HEK293 (cell line): ENCODE measurements at regions not wholly inside any gene's neighbourhood (a gene's known extent, or its start where the extent isn't known, plus 50 kb on each side); places are given as distances from the start of the nearest gene placed in this dataset.

ENCODE experiments used
- CTCF ChIA-PET: fragments of 350-600 bp; formaldehyde crosslinking; extraction: SDS; loops from one replicate; lab custom pipeline; 2021; ENCODE audit warnings: antibody characterized with exemption; lab: Yijun Ruan, JAX
- POLR2A ChIA-PET: fragments of 300-600 bp; formaldehyde crosslinking; extraction: SDS; loops from one replicate; lab custom pipeline; 2020; ENCODE audit warnings: antibody characterized with exemption, inconsistent platforms; lab: Yijun Ruan, JAX
- H3K27ac ChIP-seq: fragments of 200-500 bp; sonication (Bioruptor generic); 2 replicates; pipeline ENCODE4 v1.5.1; 2014; ENCODE audit warnings: low read depth, low read length, control low read depth, inconsistent platforms; ENCODE audit errors: extremely low read depth
- H3K36me3 ChIP-seq, 2 experiments: fragments of 200-500 bp in 1 of 2; sonication (Bioruptor generic) in 1 of 2; 1 replicate in 1 of 2; 2 replicates in 1 of 2; pipeline ENCODE4 v1.5.1; 2014 to 2017; ENCODE audit warnings: inconsistent platforms in 2 of 2, low read length in 2 of 2; ENCODE audit not compliant: control insufficient read depth in 2 of 2, insufficient read depth in 1 of 2
- H3K4me1 ChIP-seq: fragments of 200-500 bp; sonication (Bioruptor generic); 2 replicates; pipeline ENCODE4 v1.5.1; 2014; ENCODE audit warnings: mild to moderate bottlenecking, low read length, inconsistent platforms; ENCODE audit not compliant: control insufficient read depth, insufficient read depth
- H3K4me3 ChIP-seq: 2 replicates; pipeline ENCODE4 v1.5.1; 2011; ENCODE audit warnings: low read depth, mild to moderate bottlenecking, control low read depth, low read length, moderate library complexity
- H3K9me3 ChIP-seq: fragments of 200-500 bp; sonication (Bioruptor generic); 2 replicates; pipeline ENCODE4 v1.5.1; 2014; ENCODE audit warnings: low read depth, low read length, inconsistent platforms; ENCODE audit not compliant: control insufficient read depth, insufficient read depth
- GLIS1 ChIP-seq: fragments of 450-650 bp; formaldehyde crosslinking; IDR thresholded peaks from 2 replicates; pipeline ENCODE4 v1.5.1; 2016; ENCODE audit warnings: missing biosample characterization, missing genetic modification characterization
- HOXC10 ChIP-seq: sonication (generic); formaldehyde crosslinking; IDR thresholded peaks from 2 replicates; pipeline ENCODE4 v1.8.1; 2023; ENCODE audit warnings: mild to moderate bottlenecking, missing genetic modification reagents
- IKZF3 ChIP-seq: fragments of 450-650 bp; IDR thresholded peaks from 2 replicates; pipeline ENCODE4 v1.5.0; 2018; ENCODE audit warnings: missing biosample characterization, mild to moderate bottlenecking, missing genetic modification characterization, moderate library complexity
- KLF1 ChIP-seq: fragments of 450-650 bp; formaldehyde crosslinking; IDR thresholded peaks from 2 replicates; pipeline ENCODE4 v1.5.1; 2016; ENCODE audit warnings: missing biosample characterization, missing genetic modification characterization
- ZBTB8A ChIP-seq: fragments of 450-650 bp; formaldehyde crosslinking; IDR thresholded peaks from 2 replicates; pipeline ENCODE4 v1.5.1; 2016; ENCODE audit warnings: missing biosample characterization, missing genetic modification characterization
- ZFP69B ChIP-seq: fragments of 450-650 bp; formaldehyde crosslinking; IDR thresholded peaks from 2 replicates; pipeline ENCODE4 v1.5.1; 2016; ENCODE audit warnings: missing biosample characterization, missing genetic modification characterization
- ZNF10 ChIP-seq: fragments of 450-650 bp; formaldehyde crosslinking; IDR thresholded peaks from 2 replicates; pipeline ENCODE4 v1.5.1; 2017; ENCODE audit warnings: missing biosample characterization, missing genetic modification characterization
- ZNF114 ChIP-seq: fragments of 450-650 bp; formaldehyde crosslinking; IDR thresholded peaks from 2 replicates; pipeline ENCODE4 v1.5.0; 2017; ENCODE audit warnings: missing biosample characterization, missing genetic modification characterization
- ZNF138 ChIP-seq: fragments of 450-650 bp; formaldehyde crosslinking; IDR thresholded peaks from 2 replicates; pipeline ENCODE4 v1.5.1; 2016; ENCODE audit warnings: missing biosample characterization, missing genetic modification characterization, borderline replicate concordance
- ZNF473 ChIP-seq: fragments of 450-650 bp; formaldehyde crosslinking; IDR thresholded peaks from 2 replicates; pipeline ENCODE4 v1.5.1; 2017; ENCODE audit warnings: missing biosample characterization, missing genetic modification characterization
- ZNF501 ChIP-seq: fragments of 450-650 bp; formaldehyde crosslinking; IDR thresholded peaks from 2 replicates; pipeline ENCODE4 v1.5.1; 2016; ENCODE audit warnings: missing biosample characterization, missing genetic modification characterization
- ZNF548 ChIP-seq: fragments of 450-650 bp; formaldehyde crosslinking; IDR thresholded peaks from 2 replicates; pipeline ENCODE4 v1.5.1; 2016; ENCODE audit warnings: missing biosample characterization, missing genetic modification characterization
- ZNF549 ChIP-seq: fragments of 450-650 bp; IDR thresholded peaks from 2 replicates; pipeline ENCODE4 v1.5.1; 2018; ENCODE audit warnings: missing biosample characterization, missing genetic modification characterization, mild to moderate bottlenecking, inconsistent platforms, moderate library complexity
- ZNF561 ChIP-seq: fragments of 450-650 bp; IDR thresholded peaks from 2 replicates; pipeline ENCODE4 v1.5.1; 2018; ENCODE audit warnings: missing biosample characterization, missing genetic modification characterization, borderline replicate concordance
- ZNF585B ChIP-seq: fragments of 450-650 bp; formaldehyde crosslinking; IDR thresholded peaks from 2 replicates; pipeline ENCODE4 v1.5.1; 2016; ENCODE audit warnings: missing biosample characterization, missing genetic modification characterization
- ZNF600 ChIP-seq: fragments of 450-650 bp; formaldehyde crosslinking; IDR thresholded peaks from 2 replicates; pipeline ENCODE4 v1.5.1; 2016; ENCODE audit warnings: missing biosample characterization, missing genetic modification characterization
- ZNF843 ChIP-seq: fragments of 450-650 bp; formaldehyde crosslinking; IDR thresholded peaks from 2 replicates; pipeline ENCODE4 v1.5.1; 2016; ENCODE audit warnings: missing biosample characterization, missing genetic modification characterization
- ZSCAN23 ChIP-seq: fragments of 450-650 bp; formaldehyde crosslinking; IDR thresholded peaks from 2 replicates; pipeline ENCODE4 v1.5.1; 2016; ENCODE audit warnings: missing biosample characterization, missing genetic modification characterization
- TF ChIP-seq, protein P1 (sequence below): fragments of 450-650 bp; formaldehyde crosslinking; IDR thresholded peaks from 2 replicates; pipeline ENCODE4 v1.5.1; 2017; ENCODE audit warnings: missing biosample characterization, missing genetic modification characterization
- TF ChIP-seq, protein P2 (sequence below): fragments of 450-650 bp; formaldehyde crosslinking; IDR thresholded peaks from 2 replicates; pipeline ENCODE4 v1.5.1; 2016; ENCODE audit warnings: missing biosample characterization, missing genetic modification characterization

DNA sequence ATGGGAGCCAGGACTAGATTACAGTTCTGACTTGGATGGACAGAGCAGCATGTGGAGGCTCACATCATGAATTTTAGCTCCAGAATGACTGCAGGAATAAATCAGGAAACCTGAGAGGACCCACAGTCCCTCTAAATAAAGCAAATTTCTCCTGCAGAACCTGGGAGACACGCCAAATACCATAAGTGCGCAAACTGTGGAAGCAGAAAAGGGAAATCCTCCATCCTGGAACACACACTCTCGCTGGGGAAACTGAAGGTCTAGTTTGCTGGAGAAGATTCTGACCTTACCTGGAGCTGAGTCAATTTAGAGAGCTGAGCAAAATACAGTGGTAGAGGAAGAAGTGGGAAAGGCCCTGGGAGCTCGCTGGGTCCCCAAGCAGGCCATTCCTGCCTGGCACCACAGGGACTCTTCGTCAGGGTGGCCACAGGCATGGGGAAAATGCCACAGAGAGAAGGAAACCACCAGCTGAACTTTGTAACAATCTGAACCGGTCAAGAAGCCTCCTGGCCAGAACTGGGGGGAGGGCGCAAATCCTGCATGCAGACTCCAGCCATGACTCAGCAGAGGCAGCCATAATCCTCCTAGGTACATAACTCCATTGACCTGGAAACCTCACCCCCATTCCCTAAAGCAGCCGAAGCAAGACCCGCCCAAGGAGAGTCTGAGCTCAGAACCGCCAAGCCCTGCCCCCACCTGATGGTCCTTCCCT, 390.9 kb downstream of the LRRC70 start (continued):
- TF ChIP-seq ZNF473 (tag by site-specific recombination): no peak
- TF ChIP-seq IKZF3 (tag by site-specific recombination): no peak
- no peak for TF ChIP-seq ZNF549 (tag by site-specific recombination)
- TF ChIP-seq ZBTB8A (tag by site-specific recombination): no peak
- no peak for TF ChIP-seq ZNF138
- TF ChIP-seq ZNF114: no peak

DNA sequence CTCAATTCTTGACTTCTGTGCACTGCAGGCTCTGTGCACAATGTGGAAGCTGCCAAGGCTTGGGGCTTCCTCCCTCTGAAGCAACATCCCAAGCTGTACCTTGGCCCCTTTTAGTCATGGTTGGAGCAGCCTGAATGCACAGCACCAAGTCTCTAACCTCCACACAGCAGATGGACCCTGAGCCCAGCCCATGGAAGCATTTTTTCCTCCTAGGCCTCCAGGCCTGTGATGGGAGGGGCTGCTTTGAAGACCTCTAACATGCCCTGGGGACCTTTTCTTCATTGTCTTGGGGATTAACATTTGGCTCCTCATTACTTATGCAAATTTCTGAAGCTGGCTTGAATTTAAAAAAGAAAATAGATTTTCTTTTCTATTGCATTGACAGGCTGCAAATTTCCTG, 385.8 kb downstream of the LRRC70 start:
- Histone ChIP-seq H3K36me3 (no peaks in the 10 kb centered on the region), H3K4me3 (no peak overlapping the region)
- ChIA-PET CTCF (no interaction called here), POLR2A (no interaction called here)
- TF ChIP-seq ZNF585B (tag by site-specific recombination) (peak; percentile 82), ZBTB8A (tag by site-specific recombination) (no peak)
- TF ChIP-seq, all 188 proteins: peak for 1
- H3K9me3 ChIP-seq: no peaks in the 10 kb centered on the region
- no peaks in the 10 kb centered on the region for H3K4me1 ChIP-seq
- H3K27ac ChIP-seq: no peak overlapping the region

DNA sequence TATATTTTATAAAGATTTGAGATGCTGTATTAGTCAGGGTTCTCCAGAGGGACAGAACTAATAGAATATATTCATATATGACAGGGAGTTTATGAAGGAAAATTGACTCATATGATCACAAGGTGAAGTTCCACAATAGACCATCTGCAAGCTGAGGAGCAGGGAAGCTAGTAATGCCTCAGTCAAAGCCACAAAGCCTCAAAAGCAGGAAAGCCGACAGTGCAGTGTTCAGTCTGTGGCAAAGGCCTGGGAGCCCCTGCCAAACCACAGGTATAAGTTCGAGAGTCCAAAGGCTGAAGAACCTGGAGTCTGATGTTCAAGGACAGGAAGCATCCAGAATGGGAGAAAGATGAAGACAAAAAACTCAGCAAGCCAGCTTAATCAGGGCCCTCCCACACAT, 382.2 kb downstream of the LRRC70 start:
- CTCF ChIA-PET: no interaction called here

DNA sequence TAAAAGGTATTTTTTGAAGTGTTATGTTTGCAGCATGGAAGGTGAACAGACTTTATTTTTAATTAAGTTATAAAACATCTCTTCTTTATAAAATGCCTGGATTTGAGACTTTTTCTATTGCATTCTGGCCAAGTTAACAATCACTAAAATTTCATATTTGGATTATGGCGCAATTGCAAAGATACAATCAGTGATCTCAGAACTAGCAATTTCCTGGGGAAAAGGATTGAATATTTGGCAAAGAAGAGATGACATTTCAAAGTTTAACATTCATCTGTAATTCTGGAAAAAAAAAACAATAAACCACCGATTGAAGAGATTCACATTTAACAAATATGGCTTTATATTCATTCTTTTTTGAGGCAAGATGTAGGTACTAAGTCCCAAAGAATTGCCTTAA, 378.0 kb downstream of the LRRC70 start:
- Histone ChIP-seq H3K36me3 (no peaks in the 10 kb centered on the region), H3K4me3 (no peak overlapping the region), H3K9me3 (no peaks in the 10 kb centered on the region), H3K4me1 (no peaks in the 10 kb centered on the region), H3K27ac (no peak overlapping the region)
- TF ChIP-seq ZNF10 (tag by site-specific recombination): no peak
- TF ChIP-seq ZNF843 (tag by site-specific recombination): no peak
- no peak for TF ChIP-seq ZNF600 (tag by site-specific recombination)
- no peak for TF ChIP-seq GLIS1 (tag by site-specific recombination)
- no peak for TF ChIP-seq HOXC10 (CRISPR knock-in tag)
- TF ChIP-seq, protein P1, sequence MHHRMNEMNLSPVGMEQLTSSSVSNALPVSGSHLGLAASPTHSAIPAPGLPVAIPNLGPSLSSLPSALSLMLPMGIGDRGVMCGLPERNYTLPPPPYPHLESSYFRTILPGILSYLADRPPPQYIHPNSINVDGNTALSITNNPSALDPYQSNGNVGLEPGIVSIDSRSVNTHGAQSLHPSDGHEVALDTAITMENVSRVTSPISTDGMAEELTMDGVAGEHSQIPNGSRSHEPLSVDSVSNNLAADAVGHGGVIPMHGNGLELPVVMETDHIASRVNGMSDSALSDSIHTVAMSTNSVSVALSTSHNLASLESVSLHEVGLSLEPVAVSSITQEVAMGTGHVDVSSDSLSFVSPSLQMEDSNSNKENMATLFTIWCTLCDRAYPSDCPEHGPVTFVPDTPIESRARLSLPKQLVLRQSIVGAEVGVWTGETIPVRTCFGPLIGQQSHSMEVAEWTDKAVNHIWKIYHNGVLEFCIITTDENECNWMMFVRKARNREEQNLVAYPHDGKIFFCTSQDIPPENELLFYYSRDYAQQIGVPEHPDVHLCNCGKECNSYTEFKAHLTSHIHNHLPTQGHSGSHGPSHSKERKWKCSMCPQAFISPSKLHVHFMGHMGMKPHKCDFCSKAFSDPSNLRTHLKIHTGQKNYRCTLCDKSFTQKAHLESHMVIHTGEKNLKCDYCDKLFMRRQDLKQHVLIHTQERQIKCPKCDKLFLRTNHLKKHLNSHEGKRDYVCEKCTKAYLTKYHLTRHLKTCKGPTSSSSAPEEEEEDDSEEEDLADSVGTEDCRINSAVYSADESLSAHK (tag by site-specific recombination): no peak
- no peak for TF ChIP-seq ZNF501 (tag by site-specific recombination)
- POLR2A ChIA-PET: no interaction called here
- CTCF ChIA-PET: no interaction called here

More for the DNA sequence above, 382.2 kb downstream of the LRRC70 start:
- H3K4me3 ChIP-seq: no peak overlapping the region
- H3K36me3 ChIP-seq: no peaks in the 10 kb centered on the region
- no peak overlapping the region for H3K27ac ChIP-seq
- no peaks in the 10 kb centered on the region for H3K9me3 ChIP-seq
- no peak for TF ChIP-seq ZSCAN23 (tag by site-specific recombination)
- TF ChIP-seq, protein P2, sequence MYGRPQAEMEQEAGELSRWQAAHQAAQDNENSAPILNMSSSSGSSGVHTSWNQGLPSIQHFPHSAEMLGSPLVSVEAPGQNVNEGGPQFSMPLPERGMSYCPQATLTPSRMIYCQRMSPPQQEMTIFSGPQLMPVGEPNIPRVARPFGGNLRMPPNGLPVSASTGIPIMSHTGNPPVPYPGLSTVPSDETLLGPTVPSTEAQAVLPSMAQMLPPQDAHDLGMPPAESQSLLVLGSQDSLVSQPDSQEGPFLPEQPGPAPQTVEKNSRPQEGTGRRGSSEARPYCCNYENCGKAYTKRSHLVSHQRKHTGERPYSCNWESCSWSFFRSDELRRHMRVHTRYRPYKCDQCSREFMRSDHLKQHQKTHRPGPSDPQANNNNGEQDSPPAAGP (tag by site-specific recombination): no peak
- TF ChIP-seq ZNF548: no peak
- no peak for TF ChIP-seq ZFP69B
- no peak for TF ChIP-seq ZNF561 (tag by site-specific recombination)
- TF ChIP-seq KLF1 (tag by site-specific recombination): no peak
- POLR2A ChIA-PET: no interaction called here
- H3K4me1 ChIP-seq: no peaks in the 10 kb centered on the region
